WTC11 (cell line): ENCODE measurements at regions not wholly inside any gene's neighbourhood (a gene's known extent, or its start where the extent isn't known, plus 50 kb on each side); places are given as distances from the start of the nearest gene placed in this dataset.

Experiments used
- ATAC-seq: fragments of 200-7000 bp; cut with Tn5 transposase; 2 replicates; pipeline ENCODE4 v1.10.0; 2021; ENCODE audit warnings: mild to moderate bottlenecking, moderate library complexity
- CTCF ChIA-PET: fragments of 300-600 bp; sonication (Branson Sonifier 250); formaldehyde crosslinking; loops from one replicate; lab custom pipeline; 2021; ENCODE audit warnings: antibody characterized with exemption; lab: Charles Lee
- POLR2A ChIA-PET: fragments of 350-600 bp; sonication (Branson Sonifier 250); formaldehyde crosslinking; loops from one replicate; lab custom pipeline; 2021; ENCODE audit warnings: antibody characterized with exemption; lab: Charles Lee
- DNase-seq: peaks from one replicate; pipeline ENCODE4 v3.0.0; 2021; ENCODE audit warnings: low spot score
- H3K27ac Mint-ChIP-seq: 2 replicates; pipeline ENCODE4 v1.8.0; 2021; ENCODE audit warnings: mixed read lengths
- H3K27me3 Mint-ChIP-seq: 2 replicates; pipeline ENCODE4 v1.8.0; 2021; ENCODE audit warnings: low read depth, mild to moderate bottlenecking, moderate library complexity, mixed read lengths
- H3K36me3 Mint-ChIP-seq: 2 replicates; pipeline ENCODE4 v1.8.0; 2021; ENCODE audit warnings: mixed read lengths
- H3K4me1 Mint-ChIP-seq: 2 replicates; pipeline ENCODE4 v1.8.0; 2022; ENCODE audit warnings: mixed read lengths
- H3K4me3 Mint-ChIP-seq: 2 replicates; pipeline ENCODE4 v1.8.0; 2021; ENCODE audit warnings: mild to moderate bottlenecking, moderate library complexity, mixed read lengths
- H3K9me3 Mint-ChIP-seq: 2 replicates; pipeline ENCODE4 v1.8.0; 2021; ENCODE audit warnings: mixed read lengths
- CREB1 ChIP-seq: sonication (generic); formaldehyde crosslinking; IDR thresholded peaks from 2 replicates; pipeline ENCODE4 v1.8.0; 2023; ENCODE audit warnings: mild to moderate bottlenecking, missing genetic modification reagents
- CREM ChIP-seq: sonication (generic); formaldehyde crosslinking; IDR thresholded peaks from 2 replicates; pipeline ENCODE4 v1.8.1; 2022; ENCODE audit warnings: mild to moderate bottlenecking, missing genetic modification reagents, moderate library complexity
- ETV6 ChIP-seq: sonication (generic); formaldehyde crosslinking; IDR thresholded peaks from 2 replicates; pipeline ENCODE4 v1.8.1; 2022; ENCODE audit warnings: mild to moderate bottlenecking, missing genetic modification reagents
- FOXP4 ChIP-seq: sonication (generic); formaldehyde crosslinking; IDR thresholded peaks from 2 replicates; pipeline ENCODE4 v1.8.0; 2022; ENCODE audit warnings: mild to moderate bottlenecking, missing genetic modification reagents
- HMGXB4 ChIP-seq: sonication (generic); formaldehyde crosslinking; IDR thresholded peaks from 2 replicates; pipeline ENCODE4 v1.8.1; 2023; ENCODE audit warnings: mild to moderate bottlenecking, moderate library complexity, missing genetic modification reagents
- KAT7 ChIP-seq: sonication (generic); formaldehyde crosslinking; IDR thresholded peaks from 2 replicates; pipeline ENCODE4 v1.8.1; 2023; ENCODE audit warnings: missing genetic modification reagents, mild to moderate bottlenecking, borderline replicate concordance
- NR1H2 ChIP-seq: sonication (generic); formaldehyde crosslinking; IDR thresholded peaks from 2 replicates; pipeline ENCODE4 v1.9.0; 2021; ENCODE audit warnings: mild to moderate bottlenecking, moderate library complexity, missing genetic modification reagents
- PREB ChIP-seq: sonication (generic); formaldehyde crosslinking; IDR thresholded peaks from 2 replicates; pipeline ENCODE4 v1.8.1; 2022; ENCODE audit warnings: mild to moderate bottlenecking, missing genetic modification reagents, moderate library complexity, borderline replicate concordance
- PRRX2 ChIP-seq: fragments of 250-450 bp; sonication (Bioruptor Pico); IDR thresholded peaks from 2 replicates; pipeline ENCODE4 v1.8.0; 2021; ENCODE audit warnings: mild to moderate bottlenecking
- TEAD4 ChIP-seq: sonication (generic); formaldehyde crosslinking; IDR thresholded peaks from 2 replicates; pipeline ENCODE4 v1.8.0; 2022; ENCODE audit warnings: mild to moderate bottlenecking, missing genetic modification reagents
- ZNF219 ChIP-seq: sonication (generic); formaldehyde crosslinking; IDR thresholded peaks from 2 replicates; pipeline ENCODE4 v1.8.0; 2023; ENCODE audit warnings: missing genetic modification reagents, mild to moderate bottlenecking, borderline replicate concordance
- TF ChIP-seq, protein P1 (sequence below): fragments of 250-450 bp; sonication (Bioruptor Pico); IDR thresholded peaks from 2 replicates; pipeline ENCODE4 v1.9.0; 2021; ENCODE audit warnings: moderate library complexity, mild to moderate bottlenecking, inconsistent platforms, borderline replicate concordance
- TF ChIP-seq, protein P2 (sequence below): sonication (generic); formaldehyde crosslinking; IDR thresholded peaks from 2 replicates; pipeline ENCODE4 v1.8.0; 2023; ENCODE audit warnings: missing genetic modification reagents, mild to moderate bottlenecking, borderline replicate concordance
- TF ChIP-seq, protein P3 (sequence below): sonication (generic); formaldehyde crosslinking; IDR thresholded peaks from 2 replicates; pipeline ENCODE4 v1.8.0; 2022; ENCODE audit warnings: mild to moderate bottlenecking, missing genetic modification reagents

DNA sequence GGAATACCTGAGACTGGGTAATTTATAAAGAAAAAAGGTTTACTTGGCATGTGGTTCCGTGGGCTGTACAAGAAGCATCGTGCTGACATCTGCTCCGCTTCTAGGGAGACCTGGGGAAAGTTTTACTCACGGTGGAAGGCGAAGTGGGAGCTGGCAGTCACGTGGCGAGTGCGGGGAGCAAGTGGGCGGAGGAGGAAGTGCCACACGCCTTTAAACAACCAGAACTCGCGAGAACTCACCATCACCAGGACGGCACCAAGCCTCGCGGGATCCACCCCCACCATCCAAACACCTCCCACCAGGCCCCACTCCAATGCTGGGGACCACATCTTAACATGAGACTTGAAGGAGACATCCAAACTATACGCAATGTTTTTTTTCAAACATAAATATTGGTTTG is 406.2 kb upstream of the IRX4 start (continued):
- TF ChIP-seq PREB (CRISPR knock-in tag) = no peak

DNA sequence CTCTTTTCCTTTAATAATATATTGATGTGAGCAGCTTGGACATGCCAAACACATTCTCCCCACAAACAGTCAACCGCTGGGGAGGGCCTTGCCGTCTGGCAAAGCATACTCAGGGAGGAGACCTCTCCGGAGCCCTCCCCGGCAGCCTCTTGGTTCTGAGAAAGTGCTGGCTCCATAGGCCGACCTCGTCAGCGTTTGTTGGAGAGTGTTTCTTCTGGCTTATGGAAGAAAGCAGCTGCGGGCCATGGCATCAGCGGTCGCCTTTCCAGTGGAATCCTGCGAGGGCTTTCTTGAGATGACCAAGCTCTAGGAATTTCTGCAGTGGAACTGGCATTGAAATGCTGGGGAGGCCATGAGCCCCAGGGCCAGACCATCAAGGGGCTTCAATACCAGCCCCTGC is 405.7 kb upstream of the IRX4 start:
- Mint-ChIP-seq H3K27ac (no peak overlapping the region), H3K4me3 (no peak overlapping the region), H3K9me3 (peaks cover 16% of the 10 kb centered on the region), H3K4me1 (peaks cover 3% of the 10 kb centered on the region; the same call in 1 of the 2 replicates), H3K36me3 (no peaks in the 10 kb centered on the region), H3K27me3 (no peaks in the 10 kb centered on the region)
- ChIA-PET CTCF (no interaction called here), POLR2A (no interaction called here)
- no peak for DNase-seq
- no peak for ATAC-seq
- no peak for TF ChIP-seq ZNF219
- TF ChIP-seq CREB1 (CRISPR knock-in tag) = no peak
- no peak for TF ChIP-seq NR1H2 (CRISPR knock-in tag)
- no peak for TF ChIP-seq FOXP4 (CRISPR knock-in tag)

DNA sequence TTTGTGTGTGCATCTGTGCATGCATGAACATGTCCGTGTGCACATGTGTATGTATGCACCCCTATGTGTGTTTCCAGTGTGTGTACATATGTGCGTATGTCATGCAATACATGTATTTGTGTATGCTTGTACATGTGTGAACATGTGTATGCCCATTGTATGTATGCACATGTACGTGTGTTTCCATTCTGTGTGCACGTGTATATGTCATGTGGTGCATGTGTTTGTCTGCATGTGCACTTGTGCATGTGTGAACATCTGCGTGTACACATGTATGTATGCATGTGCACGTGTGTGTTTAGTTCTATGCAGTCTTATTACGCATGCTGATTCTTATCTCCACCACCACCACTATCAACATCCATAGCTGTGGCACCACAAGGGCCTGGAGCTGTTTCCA is 403.5 kb upstream of the IRX4 start:
- Mint-ChIP-seq H3K27ac (no peak overlapping the region), H3K27me3 (no peaks in the 10 kb centered on the region), H3K4me3 (no peak overlapping the region), H3K4me1 (no peaks in the 10 kb centered on the region), H3K36me3 (no peaks in the 10 kb centered on the region), H3K9me3 (no peaks in the 10 kb centered on the region)
- ATAC-seq = no peak
- DNase-seq = no peak
- ChIA-PET CTCF (no interaction called here), POLR2A (no interaction called here)
- no peak for TF ChIP-seq ETV6 (CRISPR knock-in tag)

DNA sequence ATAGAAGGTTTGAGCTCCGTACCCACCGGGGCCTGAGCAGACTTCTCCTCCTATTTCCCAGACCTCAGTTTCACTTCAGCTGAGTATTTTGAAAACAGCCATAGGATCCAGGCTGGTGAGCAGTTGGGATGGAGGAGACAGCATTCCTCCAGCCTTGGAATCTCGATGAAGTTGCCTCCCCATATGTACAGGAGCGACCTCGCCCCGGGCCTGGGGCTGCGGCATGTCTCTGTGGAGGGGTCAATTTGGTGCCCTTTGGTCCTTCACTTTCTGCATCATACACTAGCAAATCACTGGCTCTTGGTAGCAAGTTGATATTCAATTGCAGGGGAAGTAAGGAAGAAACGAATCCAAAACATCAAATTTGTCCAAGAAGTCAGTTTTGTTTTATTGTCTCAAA is 402.0 kb upstream of the IRX4 start:
- no peaks in the 10 kb centered on the region for H3K36me3 Mint-ChIP-seq
- ATAC-seq = no peak
- H3K4me3 Mint-ChIP-seq = no peak overlapping the region
- H3K27ac Mint-ChIP-seq = no peak overlapping the region
- H3K4me1 Mint-ChIP-seq = no peaks in the 10 kb centered on the region
- no peaks in the 10 kb centered on the region for H3K27me3 Mint-ChIP-seq
- DNase-seq = no peak
- H3K9me3 Mint-ChIP-seq = no peaks in the 10 kb centered on the region
- POLR2A ChIA-PET = no interaction called here
- CTCF ChIA-PET = no interaction called here
- TF ChIP-seq, protein P1, sequence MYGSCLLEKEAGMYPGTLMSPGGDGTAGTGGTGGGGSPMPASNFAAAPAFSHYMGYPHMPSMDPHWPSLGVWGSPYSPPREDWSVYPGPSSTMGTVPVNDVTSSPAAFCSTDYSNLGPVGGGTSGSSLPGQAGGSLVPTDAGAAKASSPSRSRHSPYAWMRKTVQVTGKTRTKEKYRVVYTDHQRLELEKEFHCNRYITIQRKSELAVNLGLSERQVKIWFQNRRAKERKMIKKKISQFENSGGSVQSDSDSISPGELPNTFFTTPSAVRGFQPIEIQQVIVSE (CRISPR knock-in tag) = no peak
- TF ChIP-seq PRRX2 (CRISPR knock-in tag) = no peak
- TF ChIP-seq TEAD4 (CRISPR knock-in tag) = no peak
- TF ChIP-seq, protein P2, sequence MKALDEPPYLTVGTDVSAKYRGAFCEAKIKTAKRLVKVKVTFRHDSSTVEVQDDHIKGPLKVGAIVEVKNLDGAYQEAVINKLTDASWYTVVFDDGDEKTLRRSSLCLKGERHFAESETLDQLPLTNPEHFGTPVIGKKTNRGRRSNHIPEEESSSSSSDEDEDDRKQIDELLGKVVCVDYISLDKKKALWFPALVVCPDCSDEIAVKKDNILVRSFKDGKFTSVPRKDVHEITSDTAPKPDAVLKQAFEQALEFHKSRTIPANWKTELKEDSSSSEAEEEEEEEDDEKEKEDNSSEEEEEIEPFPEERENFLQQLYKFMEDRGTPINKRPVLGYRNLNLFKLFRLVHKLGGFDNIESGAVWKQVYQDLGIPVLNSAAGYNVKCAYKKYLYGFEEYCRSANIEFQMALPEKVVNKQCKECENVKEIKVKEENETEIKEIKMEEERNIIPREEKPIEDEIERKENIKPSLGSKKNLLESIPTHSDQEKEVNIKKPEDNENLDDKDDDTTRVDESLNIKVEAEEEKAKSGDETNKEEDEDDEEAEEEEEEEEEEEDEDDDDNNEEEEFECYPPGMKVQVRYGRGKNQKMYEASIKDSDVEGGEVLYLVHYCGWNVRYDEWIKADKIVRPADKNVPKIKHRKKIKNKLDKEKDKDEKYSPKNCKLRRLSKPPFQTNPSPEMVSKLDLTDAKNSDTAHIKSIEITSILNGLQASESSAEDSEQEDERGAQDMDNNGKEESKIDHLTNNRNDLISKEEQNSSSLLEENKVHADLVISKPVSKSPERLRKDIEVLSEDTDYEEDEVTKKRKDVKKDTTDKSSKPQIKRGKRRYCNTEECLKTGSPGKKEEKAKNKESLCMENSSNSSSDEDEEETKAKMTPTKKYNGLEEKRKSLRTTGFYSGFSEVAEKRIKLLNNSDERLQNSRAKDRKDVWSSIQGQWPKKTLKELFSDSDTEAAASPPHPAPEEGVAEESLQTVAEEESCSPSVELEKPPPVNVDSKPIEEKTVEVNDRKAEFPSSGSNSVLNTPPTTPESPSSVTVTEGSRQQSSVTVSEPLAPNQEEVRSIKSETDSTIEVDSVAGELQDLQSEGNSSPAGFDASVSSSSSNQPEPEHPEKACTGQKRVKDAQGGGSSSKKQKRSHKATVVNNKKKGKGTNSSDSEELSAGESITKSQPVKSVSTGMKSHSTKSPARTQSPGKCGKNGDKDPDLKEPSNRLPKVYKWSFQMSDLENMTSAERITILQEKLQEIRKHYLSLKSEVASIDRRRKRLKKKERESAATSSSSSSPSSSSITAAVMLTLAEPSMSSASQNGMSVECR (CRISPR knock-in tag) = no peak
- no peak for TF ChIP-seq PREB (CRISPR knock-in tag)
- no peak for TF ChIP-seq HMGXB4
- TF ChIP-seq, protein P3, sequence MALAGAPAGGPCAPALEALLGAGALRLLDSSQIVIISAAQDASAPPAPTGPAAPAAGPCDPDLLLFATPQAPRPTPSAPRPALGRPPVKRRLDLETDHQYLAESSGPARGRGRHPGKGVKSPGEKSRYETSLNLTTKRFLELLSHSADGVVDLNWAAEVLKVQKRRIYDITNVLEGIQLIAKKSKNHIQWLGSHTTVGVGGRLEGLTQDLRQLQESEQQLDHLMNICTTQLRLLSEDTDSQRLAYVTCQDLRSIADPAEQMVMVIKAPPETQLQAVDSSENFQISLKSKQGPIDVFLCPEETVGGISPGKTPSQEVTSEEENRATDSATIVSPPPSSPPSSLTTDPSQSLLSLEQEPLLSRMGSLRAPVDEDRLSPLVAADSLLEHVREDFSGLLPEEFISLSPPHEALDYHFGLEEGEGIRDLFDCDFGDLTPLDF (CRISPR knock-in tag) = no peak
- no peak for TF ChIP-seq CREM (CRISPR knock-in tag)
- no peak for TF ChIP-seq FOXP4 (CRISPR knock-in tag)
- no peak for TF ChIP-seq KAT7
